K562 (cell line): ENCODE measurements at regions not wholly inside any gene's neighbourhood (a gene's known extent, or its start where the extent isn't known, plus 50 kb on each side); places are given as distances from the start of the nearest gene placed in this dataset.

ENCODE experiments used
- CBX1 ChIP-seq: sonication (generic); IDR thresholded peaks from 2 replicates; pipeline ENCODE4 v1.6.1; 2016; ENCODE audit warnings: antibody characterized with exemption, low read depth, mild to moderate bottlenecking
- CTCF ChIP-seq, 3 experiments: IDR thresholded peaks in 2 of 3; conservative IDR thresholded peaks in 1 of 3; 2 replicates each; pipeline ENCODE4 v1.5.1; 2011 to 2012; ENCODE audit warnings: low read length in 3 of 3, mild to moderate bottlenecking in 3 of 3, control low read depth in 2 of 3, improper control_type of control experiment in 1 of 3, inconsistent platforms in 1 of 3, low read depth in 1 of 3, mixed read lengths in 1 of 3, moderate library complexity in 1 of 3; ENCODE audit not compliant: insufficient read depth in 2 of 3
- CTCFL ChIP-seq: IDR thresholded peaks from 2 replicates; pipeline ENCODE4 v1.6.1; 2011; ENCODE audit warnings: borderline replicate concordance, low read depth, mild to moderate bottlenecking, moderate library complexity, low read length; ENCODE audit not compliant: insufficient read depth, poor library complexity, severe bottlenecking
- FOXA3 ChIP-seq, 2 experiments: fragments of 450-650 bp in 1 of 2; sonication (generic) in 1 of 2; formaldehyde crosslinking; IDR thresholded peaks in 1 of 2; conservative IDR thresholded peaks in 1 of 2; 2 replicates each; pipeline versions ENCODE4 v1.4.0 to v1.8.0; 2020 to 2022; ENCODE audit warnings: mild to moderate bottlenecking in 2 of 2, missing genetic modification reagents in 1 of 2
- FOXJ2 ChIP-seq: fragments of 200-800 bp; sonication (Bioruptor generic); IDR thresholded peaks from 2 replicates; pipeline ENCODE4 v1.6.1; 2016; ENCODE audit warnings: missing genetic modification characterization, missing compliant biosample characterization
- HCFC1 ChIP-seq: IDR thresholded peaks from 2 replicates; pipeline ENCODE4 v1.6.1; 2012; ENCODE audit warnings: low read depth, low read length, improper control_type of control experiment
- JUND ChIP-seq, 2 experiments: IDR thresholded peaks; 2 replicates in 1 of 2; 3 replicates in 1 of 2; pipeline ENCODE4 v1.6.1; 2011; ENCODE audit warnings: borderline replicate concordance in 2 of 2, low read depth in 2 of 2, low read length in 2 of 2, improper control_type of control experiment in 1 of 2, missing biosample characterization in 1 of 2, missing genetic modification characterization in 1 of 2, missing genetic modification reagents in 1 of 2
- KLF16 ChIP-seq: IDR thresholded peaks from 2 replicates; pipeline ENCODE4 v1.6.1; 2016; ENCODE audit warnings: antibody characterized with exemption
- MTF1 ChIP-seq: fragments of 250-450 bp; sonication (Bioruptor Pico); IDR thresholded peaks from 2 replicates; pipeline ENCODE4 v1.9.0; 2021; ENCODE audit warnings: moderate library complexity, mild to moderate bottlenecking, inconsistent platforms, borderline replicate concordance
- NR2C2 ChIP-seq, 2 experiments: fragments of 200-800 bp in 1 of 2; sonication (Bioruptor generic) in 1 of 2; sonication (generic) in 1 of 2; formaldehyde crosslinking in 1 of 2; IDR thresholded peaks; 2 replicates each; pipeline versions ENCODE4 v1.6.1 to v1.8.0; 2016 to 2022; ENCODE audit warnings: mild to moderate bottlenecking in 1 of 2, missing compliant biosample characterization in 1 of 2, missing genetic modification characterization in 1 of 2, missing genetic modification reagents in 1 of 2
- PRMT5 ChIP-seq: sonication (generic); formaldehyde crosslinking; IDR thresholded peaks from 2 replicates; pipeline ENCODE4 v1.5.0; 2020; ENCODE audit warnings: missing genetic modification reagents
- RAD21 ChIP-seq, 2 experiments: fragments of 250-450 bp in 1 of 2; fragments of 450-650 bp in 1 of 2; sonication (Bioruptor Pico) in 1 of 2; formaldehyde crosslinking in 1 of 2; IDR thresholded peaks in 1 of 2; conservative IDR thresholded peaks in 1 of 2; 2 replicates each; pipeline versions ENCODE4 v1.4.0 to v1.8.0; 2020 to 2022; ENCODE audit warnings: mild to moderate bottlenecking in 2 of 2, moderate library complexity in 1 of 2
- RCOR1 ChIP-seq, 2 experiments: IDR thresholded peaks; 2 replicates each; pipeline ENCODE4 v1.6.1; 2012; ENCODE audit warnings: low read depth in 2 of 2, low read length in 2 of 2, borderline replicate concordance in 1 of 2, improper control_type of control experiment in 1 of 2
- SAFB2 ChIP-seq: fragments of 200-400 bp; formaldehyde crosslinking; IDR thresholded peaks from 2 replicates; pipeline ENCODE4 v1.6.1; 2018; ENCODE audit warnings: borderline replicate concordance, low read length, low read depth, moderate library complexity; ENCODE audit not compliant: severe bottlenecking
- SMARCC2 ChIP-seq: fragments of 450-650 bp; IDR thresholded peaks from 2 replicates; pipeline ENCODE4 v1.6.1; 2017; ENCODE audit warnings: antibody characterized with exemption, moderate library complexity, mild to moderate bottlenecking, low read depth
- ZNF592 ChIP-seq: fragments of 450-650 bp; IDR thresholded peaks from 2 replicates; pipeline ENCODE4 v1.6.1; 2017; ENCODE audit warnings: antibody characterized with exemption, mild to moderate bottlenecking
- ZNF76 ChIP-seq: fragments of 250-450 bp; sonication (Bioruptor Pico); IDR thresholded peaks from 2 replicates; pipeline ENCODE4 v1.4.0; 2020; ENCODE audit warnings: mild to moderate bottlenecking, moderate library complexity, borderline replicate concordance

DNA sequence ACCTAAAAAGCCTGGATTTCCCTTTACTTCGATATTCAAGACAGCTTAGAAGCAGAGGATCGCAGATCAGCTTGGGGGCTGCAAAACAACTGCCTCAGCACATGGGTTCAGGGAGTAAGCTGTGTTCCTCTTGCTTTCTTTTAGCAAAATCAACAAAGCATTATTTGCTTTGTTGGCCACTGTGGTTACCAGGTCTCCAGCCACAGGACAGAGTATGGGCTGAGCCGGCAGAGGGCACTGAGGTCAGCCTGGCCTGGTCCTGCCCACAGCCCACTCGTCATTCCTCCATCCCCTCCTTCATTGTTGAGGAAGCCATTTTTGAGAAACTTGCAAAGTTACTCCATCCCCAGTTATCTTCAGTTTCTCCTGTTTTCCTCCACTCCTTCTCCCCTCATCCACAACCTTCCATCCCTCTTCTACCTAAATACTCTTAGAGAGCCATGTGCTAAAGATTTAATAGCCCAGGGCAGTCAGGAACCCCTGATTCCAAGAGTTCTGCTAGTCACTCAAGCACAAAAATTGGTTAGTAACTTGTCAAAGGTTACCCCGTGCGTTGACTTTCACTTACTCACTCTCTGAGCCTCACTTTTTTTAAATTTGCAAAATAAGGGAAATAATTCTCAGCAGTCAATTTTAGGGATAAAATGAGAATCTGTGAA lies 60.0 kb upstream of the HES1 start (continued):
- 0 out of 2 replicates have a peak, but pooled peaks have one; percentile 32 for TF ChIP-seq FOXJ2 (tag)
- TF ChIP-seq CTCF (IDR thresholded peaks at IDR 0.05 in 2 of 3, conservative IDR thresholded peaks at IDR 0.05 in 1 of 3; ENCODE audit: insufficient read depth in 2 of 3, low read depth in 1 of 3, low read length in 3 of 3): peak in 2 of 3 experiments; percentile 25 to 31; a peak in 2 of 6 replicates
- no peak for TF ChIP-seq SMARCC2
- peak in 1 of 2 experiments; percentile 38; a peak in 3 of 4 replicates for TF ChIP-seq RAD21 (CRISPR knock-in tag; conservative IDR thresholded peaks at IDR 0.05 in 1 of 2, IDR thresholded peaks at IDR 0.05 in 1 of 2)
- TF ChIP-seq FOXA3 (CRISPR knock-in tag; conservative IDR thresholded peaks at IDR 0.05 in 1 of 2, IDR thresholded peaks at IDR 0.05 in 1 of 2): peak in 1 of 2 experiments; percentile 85; a peak in 3 of 4 replicates
- TF ChIP-seq ZNF76: no peak
- TF ChIP-seq KLF16: no peak
- TF ChIP-seq NR2C2 (CRISPR knock-in tag; IDR thresholded peaks at IDR 0.05): no peak
- peak; percentile 63 for TF ChIP-seq NR2C2 (tag; IDR thresholded peaks at IDR 0.05)
- 0 out of 4 replicates have a peak, but pooled peaks of 1 of the 2 experiments have one; percentile 41 for TF ChIP-seq RCOR1 (IDR thresholded peaks at IDR 0.05; ENCODE audit: borderline replicate concordance in 1 of 2, low read depth in 2 of 2, low read length in 2 of 2)
- TF ChIP-seq JUND (IDR thresholded peaks at IDR 0.05; ENCODE audit: borderline replicate concordance, low read depth, low read length): 0 out of 2 replicates have a peak, but pooled peaks have one; percentile 14
- TF ChIP-seq JUND (tag; IDR thresholded peaks at IDR 0.05; ENCODE audit: borderline replicate concordance, low read depth, low read length): 0 out of 3 replicates have a peak, but pooled peaks have one; percentile 28
- TF ChIP-seq CTCFL: peak; percentile 38
- TF ChIP-seq CBX1: no peak
- no peak for TF ChIP-seq HCFC1
- TF ChIP-seq MTF1 (CRISPR knock-in tag): no peak
- TF ChIP-seq ZNF592: peak; percentile 36; the same call in 1 of the 2 replicates
- TF ChIP-seq SAFB2: no peak
- TF ChIP-seq PRMT5 (CRISPR knock-in tag): no peak
